Hepatocyte (in vitro differentiated cells): ENCODE measurements at regions not wholly inside any gene's neighbourhood (a gene's known extent, or its start where the extent isn't known, plus 50 kb on each side); places are given as distances from the start of the nearest gene placed in this dataset.

ENCODE experiments used
- DNase-seq: peaks from one replicate; pipeline ENCODE4 v3.0.0-alpha.2; 2016; ENCODE audit warnings: low spot score
- H2AFZ ChIP-seq: fragments of 200-600 bp; sonication (generic); 2 replicates; pipeline ENCODE4 v1.6.0; 2016; ENCODE audit warnings: antibody characterized with exemption, mild to moderate bottlenecking
- H3K27ac ChIP-seq: fragments of 200-600 bp; sonication (generic); 2 replicates; pipeline ENCODE4 v1.5.1; 2016; ENCODE audit warnings: mild to moderate bottlenecking
- H3K27me3 ChIP-seq: fragments of 200-600 bp; sonication (generic); 2 replicates; pipeline ENCODE4 v1.6.1; 2016
- H3K36me3 ChIP-seq: fragments of 200-600 bp; sonication (generic); replicated peaks from 2 replicates; pipeline ENCODE4 v1.5.1; 2016; ENCODE audit warnings: low read depth; ENCODE audit not compliant: insufficient read depth
- H3K4me1 ChIP-seq: fragments of 200-600 bp; sonication (generic); 2 replicates; pipeline ENCODE4 v1.5.1; 2016; ENCODE audit warnings: mild to moderate bottlenecking, moderate library complexity; ENCODE audit not compliant: insufficient read depth
- H3K4me2 ChIP-seq: fragments of 200-600 bp; sonication (generic); 2 replicates; pipeline ENCODE4 v1.6.0; 2016
- H3K4me3 ChIP-seq: fragments of 200-600 bp; sonication (generic); 2 replicates; pipeline ENCODE4 v1.5.1; 2016; ENCODE audit warnings: mild to moderate bottlenecking
- H3K79me2 ChIP-seq: fragments of 200-600 bp; sonication (generic); 2 replicates; pipeline ENCODE4 v1.6.0; 2017; ENCODE audit warnings: mild to moderate bottlenecking
- H3K9me2 ChIP-seq: fragments of 200-600 bp; sonication (generic); replicated peaks from 2 replicates; pipeline ENCODE4 v1.6.0; 2017; ENCODE audit warnings: mild to moderate bottlenecking; ENCODE audit not compliant: insufficient read depth
- H3K9me3 ChIP-seq: fragments of 200-600 bp; sonication (generic); 2 replicates; pipeline ENCODE4 v1.5.1; 2016; ENCODE audit warnings: low read depth, mild to moderate bottlenecking
- H4K20me1 ChIP-seq: fragments of 200-600 bp; sonication (generic); 2 replicates; pipeline ENCODE4 v1.6.0; 2016; ENCODE audit warnings: mild to moderate bottlenecking; ENCODE audit not compliant: insufficient read depth, poor library complexity, severe bottlenecking
- EZH2 ChIP-seq: fragments of 200-600 bp; sonication (generic); IDR thresholded peaks from 2 replicates; pipeline ENCODE4 v1.6.1; 2016; ENCODE audit warnings: antibody characterized with exemption, mild to moderate bottlenecking, borderline replicate concordance
- EZH2phosphoT487 ChIP-seq: fragments of 200-600 bp; sonication (generic); IDR thresholded peaks from one replicate; pipeline ENCODE4 v1.6.1; 2018; ENCODE audit warnings: antibody characterized with exemption, mild to moderate bottlenecking, low read depth, moderate library complexity; ENCODE audit not compliant: unreplicated experiment, severe bottlenecking
- WGBS: methylation state at CpG from one replicate; pipeline ENCODE4 v1.1.6; 2016; ENCODE audit warnings: low lambda C conversion rate; ENCODE audit errors: missing lambda C conversion rate; 5-methylcytosine and 5-hydroxymethylcytosine counted together
- TF ChIP-seq, protein P1 (sequence below): fragments of 200-600 bp; sonication (generic); IDR thresholded peaks from 2 replicates; pipeline ENCODE4 v1.5.1; 2016; ENCODE audit warnings: antibody characterized with exemption, mild to moderate bottlenecking; ENCODE audit not compliant: poor library complexity

DNA sequence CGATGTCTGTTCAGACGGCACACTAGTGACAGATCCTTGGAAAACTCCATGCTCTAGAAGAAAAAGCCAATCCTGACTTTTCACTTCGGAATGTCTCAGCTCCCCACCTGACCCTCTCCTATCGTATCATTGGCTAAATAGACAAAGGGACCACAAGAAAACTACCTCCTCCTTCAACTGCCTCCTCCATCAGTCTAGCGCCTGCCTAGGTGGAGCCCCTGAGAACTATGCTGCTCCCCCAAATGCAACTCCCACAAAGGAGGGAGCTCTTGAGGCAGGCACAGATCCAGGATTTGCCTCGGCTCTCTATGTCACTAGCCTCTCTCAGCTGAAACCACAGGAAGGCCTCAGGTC lies 148.4 kb downstream of the TOMM20 start:
- no peaks in the 10 kb centered on the region for H3K27me3 ChIP-seq
- no peaks in the 10 kb centered on the region for H3K79me2 ChIP-seq
- H3K4me2 ChIP-seq: no peak overlapping the region
- no peaks in the 10 kb centered on the region for H3K36me3 ChIP-seq
- TF ChIP-seq EZH2 (no peak), EZH2phosphoT487 (no peak)
- TF ChIP-seq, protein P1, sequence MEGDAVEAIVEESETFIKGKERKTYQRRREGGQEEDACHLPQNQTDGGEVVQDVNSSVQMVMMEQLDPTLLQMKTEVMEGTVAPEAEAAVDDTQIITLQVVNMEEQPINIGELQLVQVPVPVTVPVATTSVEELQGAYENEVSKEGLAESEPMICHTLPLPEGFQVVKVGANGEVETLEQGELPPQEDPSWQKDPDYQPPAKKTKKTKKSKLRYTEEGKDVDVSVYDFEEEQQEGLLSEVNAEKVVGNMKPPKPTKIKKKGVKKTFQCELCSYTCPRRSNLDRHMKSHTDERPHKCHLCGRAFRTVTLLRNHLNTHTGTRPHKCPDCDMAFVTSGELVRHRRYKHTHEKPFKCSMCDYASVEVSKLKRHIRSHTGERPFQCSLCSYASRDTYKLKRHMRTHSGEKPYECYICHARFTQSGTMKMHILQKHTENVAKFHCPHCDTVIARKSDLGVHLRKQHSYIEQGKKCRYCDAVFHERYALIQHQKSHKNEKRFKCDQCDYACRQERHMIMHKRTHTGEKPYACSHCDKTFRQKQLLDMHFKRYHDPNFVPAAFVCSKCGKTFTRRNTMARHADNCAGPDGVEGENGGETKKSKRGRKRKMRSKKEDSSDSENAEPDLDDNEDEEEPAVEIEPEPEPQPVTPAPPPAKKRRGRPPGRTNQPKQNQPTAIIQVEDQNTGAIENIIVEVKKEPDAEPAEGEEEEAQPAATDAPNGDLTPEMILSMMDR: no peak
- peak overlapping the region; percentile 95 for H3K27ac ChIP-seq
- no peak for DNase-seq
- H3K4me1 ChIP-seq: peaks cover 54% of the 10 kb centered on the region
- no peaks in the 10 kb centered on the region for H3K9me3 ChIP-seq
- WGBS: 91% methylated on average over 6 of the region's 6 CpGs
- no peaks in the 10 kb centered on the region for H4K20me1 ChIP-seq
- no peak overlapping the region for H3K4me3 ChIP-seq
- peak overlapping the region; percentile 22 for H2AFZ ChIP-seq
- no peaks in the 10 kb centered on the region for H3K9me2 ChIP-seq

DNA sequence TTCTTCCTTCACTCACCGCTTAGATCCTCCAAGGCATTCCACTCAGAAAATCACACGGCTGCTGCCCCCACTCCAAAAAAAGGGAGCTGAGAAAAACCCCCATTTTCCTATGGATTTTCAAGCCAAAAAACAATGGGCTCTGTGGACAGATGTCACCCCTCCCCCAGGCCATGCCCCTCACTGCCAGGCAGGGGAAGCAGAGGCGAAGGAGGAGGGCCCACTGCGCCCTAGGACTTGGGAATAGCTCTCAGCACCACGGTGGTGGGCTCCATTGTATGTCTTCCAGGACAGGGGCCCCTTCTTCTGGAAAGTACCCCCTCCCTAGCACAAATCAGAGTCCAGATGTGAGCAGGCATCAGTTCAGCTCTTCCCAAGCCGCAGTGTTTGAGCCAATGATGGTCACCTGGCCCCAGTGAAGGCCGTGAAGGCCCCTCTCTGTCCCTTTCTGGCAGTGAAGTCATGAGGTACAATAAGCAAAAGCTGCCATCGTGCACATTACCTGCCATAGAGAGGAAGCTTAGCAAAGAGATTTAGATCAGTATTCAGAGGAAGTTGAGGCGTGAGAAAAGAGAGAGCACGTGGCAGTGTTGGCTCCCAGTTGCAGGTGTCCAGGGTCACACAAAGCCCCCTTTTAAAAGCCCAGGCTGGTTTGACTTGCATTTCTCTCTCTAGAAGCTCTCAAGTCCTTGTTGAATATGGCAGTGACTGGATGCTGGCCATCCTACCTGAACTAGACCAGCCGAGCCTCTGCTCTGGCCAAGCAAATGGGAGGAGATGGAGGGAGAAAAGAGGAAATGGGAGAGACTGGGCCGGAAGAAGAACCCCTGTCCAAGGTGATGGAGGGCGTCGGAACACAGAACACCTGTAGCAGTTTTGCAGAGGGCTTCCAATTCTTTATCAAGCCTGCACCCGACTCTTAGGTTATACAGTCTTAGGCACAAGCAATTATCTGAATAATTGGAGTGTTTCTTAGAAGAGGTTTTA lies 149.0 kb downstream of the TOMM20 start:
- Histone ChIP-seq H4K20me1 (no peaks in the 10 kb centered on the region), H3K4me1 (peaks cover 56% of the 10 kb centered on the region), H3K9me2 (no peaks in the 10 kb centered on the region), H3K27me3 (no peaks in the 10 kb centered on the region), H3K36me3 (no peaks in the 10 kb centered on the region), H3K9me3 (no peaks in the 10 kb centered on the region), H2AFZ (no peak overlapping the region), H3K4me2 (peak overlapping the region; percentile 12), H3K4me3 (no peak overlapping the region), H3K27ac (peak overlapping the region; percentile 95), H3K79me2 (no peaks in the 10 kb centered on the region)
- no peak for DNase-seq
- TF ChIP-seq EZH2: no peak
- TF ChIP-seq, protein P1: no peak
- no peak for TF ChIP-seq EZH2phosphoT487
- WGBS: 90% methylated on average over 15 of the region's 15 CpGs

DNA sequence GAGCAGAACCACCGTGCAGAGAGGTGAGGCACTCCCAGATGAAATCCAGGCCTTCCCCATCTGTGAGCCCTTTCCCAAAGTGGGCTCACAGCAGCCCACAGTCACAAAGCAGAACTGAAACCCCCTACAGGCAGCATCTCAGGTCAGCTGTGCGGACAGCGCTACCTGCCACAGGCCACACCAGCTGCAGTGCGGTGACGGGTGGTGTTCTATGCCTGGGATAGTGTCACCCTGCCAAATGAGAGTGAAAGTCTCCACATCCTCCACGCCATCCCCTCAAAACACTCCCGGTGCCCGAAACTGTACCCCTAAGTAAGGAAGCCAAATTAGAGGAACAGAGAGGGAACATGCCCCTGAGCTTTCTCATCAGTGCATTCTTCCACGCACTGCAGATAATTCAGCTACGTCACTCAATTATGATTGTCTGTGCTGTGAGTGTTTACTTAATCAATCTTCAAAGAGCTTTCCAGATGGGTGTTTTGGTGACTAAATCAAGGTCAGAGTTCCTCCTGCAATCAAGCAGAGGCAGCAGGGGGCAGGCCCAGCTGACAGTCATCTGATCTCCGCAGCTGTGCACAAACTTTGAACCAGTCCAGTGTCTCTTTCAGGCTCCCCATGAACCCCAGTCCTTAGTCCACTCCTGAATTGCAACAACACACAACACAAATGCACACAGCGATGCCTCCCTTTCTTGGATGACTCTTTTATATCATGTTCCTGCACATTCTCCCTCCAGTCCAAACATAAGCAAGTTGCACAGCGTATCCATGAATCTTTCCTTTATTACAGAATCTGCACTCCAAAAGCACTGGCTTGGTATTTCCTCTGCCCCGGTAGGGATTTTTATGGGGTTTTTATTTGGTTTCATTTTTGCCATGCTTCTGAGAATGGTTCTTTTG lies 150.0 kb downstream of the TOMM20 start:
- DNase-seq: peak; percentile 78
- H4K20me1 ChIP-seq: no peaks in the 10 kb centered on the region
- no peaks in the 10 kb centered on the region for H3K9me2 ChIP-seq
- no peaks in the 10 kb centered on the region for H3K9me3 ChIP-seq
- peaks cover 56% of the 10 kb centered on the region for H3K4me1 ChIP-seq
- H3K4me2 ChIP-seq: peak overlapping the region; percentile 12
- WGBS: 52% methylated on average over 14 of the region's 14 CpGs
- H3K4me3 ChIP-seq: no peak overlapping the region
- H3K27ac ChIP-seq: peak overlapping the region; percentile 95
- no peak for TF ChIP-seq EZH2
- TF ChIP-seq, protein P1: no peak
- TF ChIP-seq EZH2phosphoT487: no peak
- H3K36me3 ChIP-seq: no peaks in the 10 kb centered on the region
- no peak overlapping the region for H2AFZ ChIP-seq
- no peaks in the 10 kb centered on the region for H3K79me2 ChIP-seq
- no peaks in the 10 kb centered on the region for H3K27me3 ChIP-seq
